ENCODE measurements at regions not wholly inside any gene's neighbourhood (a gene's known extent, or its start where the extent isn't known, plus 50 kb on each side); places are given as distances from the start of the nearest gene placed in this dataset.

GRCh38 chr3:113051787-113052186 is 61.0 kb downstream of the GTPBP8 start:
- CTCF ChIA-PET: interaction anchor here (0.8 to 3.4 kb wide), 4 partner anchors 234 to 526 kb away, joined by 3 to 42 read pairs (median 4); partner anchors contain the start of gene CCDC80
- intact Hi-C loops (cut with micrococcal nuclease): loop anchor here (1.0 kb wide), 3 partner anchors 85 to 526 kb away; no protein-coding TSS in a partner anchor
- Mint-ChIP-seq H3K9me3 (no peaks in the 10 kb centered on the region), H3K4me1 (ENCODE audit: low read depth) (peaks cover 5% of the 10 kb centered on the region), H3K27me3 (no peaks in the 10 kb centered on the region), H3K36me3 (no peaks in the 10 kb centered on the region), H3K4me3 (no peak overlapping the region), H3K27ac (no peak overlapping the region)
- no peak for DNase-seq
- POLR2A ChIA-PET: no interaction called here

- intact Hi-C loops (cut with micrococcal nuclease): no loop called here
- ChIA-PET POLR2A (no interaction called here), CTCF (interaction anchor here (1.1 to 3.4 kb wide), 2 partner anchors 74 to 235 kb away, joined by 4 to 42 read pairs; no protein-coding TSS in a partner anchor)
- H3K9me3 Mint-ChIP-seq: no peaks in the 10 kb centered on the region
- H3K27ac Mint-ChIP-seq: no peak overlapping the region
- no peaks in the 10 kb centered on the region for H3K27me3 Mint-ChIP-seq
- peaks cover 7% of the 10 kb centered on the region for H3K4me1 Mint-ChIP-seq (ENCODE audit: low read depth)
- H3K4me3 Mint-ChIP-seq: no peak overlapping the region
- no peaks in the 10 kb centered on the region for H3K36me3 Mint-ChIP-seq
- no peak for DNase-seq
Observed at GRCh38 chr3:113053169-113053568, 62.4 kb downstream of the GTPBP8 start.

GRCh38 chr3:113054552-113054951 is 63.8 kb downstream of the GTPBP8 start:
- no peak overlapping the region for H3K27ac Mint-ChIP-seq
- H3K27me3 Mint-ChIP-seq: no peaks in the 10 kb centered on the region
- POLR2A ChIA-PET: no interaction called here
- DNase-seq: no peak
- CTCF ChIA-PET: interaction anchor here (0.7 to 3.4 kb wide), 2 partner anchors 215 to 233 kb away, joined by 3 to 42 read pairs; no protein-coding TSS in a partner anchor
- H3K4me1 Mint-ChIP-seq (ENCODE audit: low read depth): peaks cover 7% of the 10 kb centered on the region
- H3K9me3 Mint-ChIP-seq: no peaks in the 10 kb centered on the region
- intact Hi-C loops (cut with micrococcal nuclease): no loop called here
- peaks cover 2% of the 10 kb centered on the region for H3K36me3 Mint-ChIP-seq
- H3K4me3 Mint-ChIP-seq: no peak overlapping the region

GRCh38 chr3:113055201-113055600 is 64.4 kb downstream of the GTPBP8 start:
- ChIA-PET POLR2A (no interaction called here), CTCF (no interaction called here)
- peaks cover 7% of the 10 kb centered on the region for H3K4me1 Mint-ChIP-seq (ENCODE audit: low read depth)
- H3K27ac Mint-ChIP-seq: no peak overlapping the region
- no peaks in the 10 kb centered on the region for H3K9me3 Mint-ChIP-seq
- no peak for DNase-seq
- no peak overlapping the region for H3K4me3 Mint-ChIP-seq
- peaks cover 3% of the 10 kb centered on the region for H3K36me3 Mint-ChIP-seq
- intact Hi-C loops (cut with micrococcal nuclease): no loop called here
- no peaks in the 10 kb centered on the region for H3K27me3 Mint-ChIP-seq

GRCh38 chr3:113055961-113056360 is 65.2 kb downstream of the GTPBP8 start:
- no peak for DNase-seq
- peaks cover 7% of the 10 kb centered on the region for H3K4me1 Mint-ChIP-seq (ENCODE audit: low read depth)
- peaks cover 3% of the 10 kb centered on the region for H3K36me3 Mint-ChIP-seq
- no peak overlapping the region for H3K4me3 Mint-ChIP-seq
- CTCF ChIA-PET: interaction anchor here (0.9 to 1.2 kb wide), 2 partner anchors 80 to 232 kb away, joined by 3 to 7 read pairs; no protein-coding TSS in a partner anchor
- intact Hi-C loops (cut with micrococcal nuclease): no loop called here
- no peak overlapping the region for H3K27ac Mint-ChIP-seq
- no peaks in the 10 kb centered on the region for H3K9me3 Mint-ChIP-seq
- POLR2A ChIA-PET: no interaction called here
- no peaks in the 10 kb centered on the region for H3K27me3 Mint-ChIP-seq

- no peak for DNase-seq
- Mint-ChIP-seq H3K27me3 (no peaks in the 10 kb centered on the region), H3K36me3 (peaks cover 10% of the 10 kb centered on the region), H3K4me3 (no peak overlapping the region), H3K9me3 (no peaks in the 10 kb centered on the region), H3K27ac (no peak overlapping the region), H3K4me1 (ENCODE audit: low read depth) (peaks cover 7% of the 10 kb centered on the region)
- CTCF ChIA-PET: interaction anchor here (0.9 kb wide), 1 partner anchor 79 kb away, joined by 3 read pairs; no protein-coding TSS in a partner anchor
- POLR2A ChIA-PET: no interaction called here
- intact Hi-C loops (cut with micrococcal nuclease): no loop called here
Observed at GRCh38 chr3:113057117-113057516, 66.3 kb downstream of the GTPBP8 start.

- ChIA-PET CTCF (interaction anchor here (1.2 to 1.3 kb wide), 2 partner anchors 230 to 520 kb away, joined by 4 read pairs; no protein-coding TSS in a partner anchor), POLR2A (no interaction called here)
- intact Hi-C loops (cut with micrococcal nuclease): no loop called here
Observed at GRCh38 chr3:113058188-113058587, 67.4 kb downstream of the GTPBP8 start.

GRCh38 chr3:113062705-113063104 is 71.9 kb downstream of the GTPBP8 start:
- Mint-ChIP-seq H3K4me3 (no peak overlapping the region), H3K36me3 (peaks cover 60% of the 10 kb centered on the region), H3K4me1 (ENCODE audit: low read depth) (no peaks in the 10 kb centered on the region), H3K27ac (no peak overlapping the region), H3K9me3 (peaks cover 19% of the 10 kb centered on the region), H3K27me3 (no peaks in the 10 kb centered on the region)
- ChIA-PET CTCF (no interaction called here), POLR2A (no interaction called here)
- no peak for DNase-seq
- intact Hi-C loops (cut with micrococcal nuclease): no loop called here

More at GRCh38 chr3:113058188-113058587, 67.4 kb downstream of the GTPBP8 start:
- H3K27ac Mint-ChIP-seq: no peak overlapping the region
- no peak for DNase-seq
- peaks cover 20% of the 10 kb centered on the region for H3K36me3 Mint-ChIP-seq
- H3K4me3 Mint-ChIP-seq: no peak overlapping the region
- H3K27me3 Mint-ChIP-seq: no peaks in the 10 kb centered on the region
- H3K9me3 Mint-ChIP-seq: no peaks in the 10 kb centered on the region
- H3K4me1 Mint-ChIP-seq (ENCODE audit: low read depth): peaks cover 2% of the 10 kb centered on the region

GRCh38 chr3:113063126-113063894 is 72.5 kb downstream of the GTPBP8 start:
- H3K27me3 Mint-ChIP-seq: no peaks in the 10 kb centered on the region
- no peak for DNase-seq
- peaks cover 63% of the 10 kb centered on the region for H3K36me3 Mint-ChIP-seq
- intact Hi-C loops (cut with micrococcal nuclease): no loop called here
- ChIA-PET POLR2A (no interaction called here), CTCF (interaction anchor here (0.6 kb wide), 1 partner anchor 324 kb away, joined by 3 read pairs; no protein-coding TSS in a partner anchor)
- H3K9me3 Mint-ChIP-seq: peaks cover 19% of the 10 kb centered on the region
- no peaks in the 10 kb centered on the region for H3K4me1 Mint-ChIP-seq (ENCODE audit: low read depth)
- H3K4me3 Mint-ChIP-seq: no peak overlapping the region
- H3K27ac Mint-ChIP-seq: no peak overlapping the region

GRCh38 chr3:113064183-113064582 is 73.4 kb downstream of the GTPBP8 start:
- H3K36me3 Mint-ChIP-seq: peaks cover 65% of the 10 kb centered on the region
- POLR2A ChIA-PET: no interaction called here
- H3K27ac Mint-ChIP-seq: no peak overlapping the region
- DNase-seq: no peak
- H3K4me3 Mint-ChIP-seq: no peak overlapping the region
- CTCF ChIA-PET: no interaction called here
- intact Hi-C loops (cut with micrococcal nuclease): no loop called here
- peaks cover 22% of the 10 kb centered on the region for H3K9me3 Mint-ChIP-seq
- no peaks in the 10 kb centered on the region for H3K4me1 Mint-ChIP-seq (ENCODE audit: low read depth)
- no peaks in the 10 kb centered on the region for H3K27me3 Mint-ChIP-seq

- POLR2A ChIA-PET: interaction anchor here (1.1 kb wide), 1 partner anchor 135 kb away, joined by 3 read pairs; no protein-coding TSS in a partner anchor
- CTCF ChIA-PET: interaction anchor here (1.6 kb wide), 1 partner anchor 223 kb away, joined by 8 read pairs; no protein-coding TSS in a partner anchor
- Mint-ChIP-seq H3K9me3 (peaks cover 22% of the 10 kb centered on the region), H3K27ac (no peak overlapping the region), H3K27me3 (no peaks in the 10 kb centered on the region), H3K4me1 (ENCODE audit: low read depth) (no peaks in the 10 kb centered on the region), H3K4me3 (no peak overlapping the region), H3K36me3 (peaks cover 63% of the 10 kb centered on the region)
- no peak for DNase-seq
- intact Hi-C loops (cut with micrococcal nuclease): no loop called here
Observed at GRCh38 chr3:113065336-113065735, 74.6 kb downstream of the GTPBP8 start.

GRCh38 chr3:113070072-113070640 is 79.4 kb downstream of the GTPBP8 start:
- Mint-ChIP-seq H3K27me3 (no peaks in the 10 kb centered on the region), H3K36me3 (peaks cover 33% of the 10 kb centered on the region), H3K4me1 (ENCODE audit: low read depth) (no peaks in the 10 kb centered on the region), H3K4me3 (no peak overlapping the region), H3K9me3 (peaks cover 22% of the 10 kb centered on the region), H3K27ac (no peak overlapping the region)
- intact Hi-C loops (cut with micrococcal nuclease): no loop called here
- DNase-seq: no peak
- POLR2A ChIA-PET: no interaction called here
- CTCF ChIA-PET: interaction anchor here (0.9 to 1.1 kb wide), 2 partner anchors 35 to 218 kb away, joined by 3 to 4 read pairs; no protein-coding TSS in a partner anchor
